ENCODE measurements at regions not wholly inside any gene's neighbourhood (a gene's known extent, or its start where the extent isn't known, plus 50 kb on each side); places are given as distances from the start of the nearest gene placed in this dataset.

DNA sequence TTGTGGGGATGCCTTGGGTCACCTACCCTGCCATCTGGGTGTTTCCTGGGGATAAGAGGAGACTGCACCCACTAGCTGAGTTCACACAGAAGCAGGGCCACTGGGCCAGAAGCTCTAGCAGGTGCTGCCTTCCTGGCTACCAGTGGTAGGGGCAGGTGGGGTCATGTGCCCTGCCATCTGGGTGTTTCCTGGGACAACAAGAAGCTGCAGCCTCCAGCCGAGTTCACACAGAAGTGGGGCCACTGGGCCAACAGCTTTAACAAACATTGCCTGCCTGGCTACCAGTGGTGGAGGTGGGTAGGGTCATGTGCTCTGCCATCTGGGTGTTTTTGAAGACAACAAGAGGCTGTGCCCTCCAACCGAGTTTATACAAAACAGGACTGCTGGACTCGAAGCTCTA is 282.2 kb upstream of the SYT4 start:
- intact Hi-C loops (cut with DNase I), result no loop called here
- DNase-seq (ENCODE audit: extremely low spot score), result no peak
- peaks cover 0 to 6% (median 2%) of the 10 kb centered on the region in 4 donors for H3K4me1 ChIP-seq
- no peak overlapping the region for H3K4me3 ChIP-seq
- H3K9me3 ChIP-seq, result peaks cover 0 to 7% (median 0%) of the 10 kb centered on the region in 4 donors
- WGBS, result no CpG with 5 or more reads among the region's 3 CpGs
- TF ChIP-seq CTCF (IDR thresholded peaks at IDR 0.05) (no peak), POLR2A (IDR thresholded peaks at IDR 0.05; ENCODE audit: low read depth) (no peak), EP300 (IDR thresholded peaks at IDR 0.05) (no peak), POLR2AphosphoS5 (IDR thresholded peaks at IDR 0.05) (no peak)
- H3K36me3 ChIP-seq, result no peaks in the 10 kb centered on the region
- H3K27ac ChIP-seq (replicated peaks in 1 of 4), result no peak overlapping the region
- H3K27me3 ChIP-seq, result no peaks in the 10 kb centered on the region

- Histone ChIP-seq H3K27ac (replicated peaks in 1 of 4) (no peak overlapping the region), H3K36me3 (no peaks in the 10 kb centered on the region), H3K27me3 (no peaks in the 10 kb centered on the region), H3K4me1 (peaks cover 0 to 6% (median 2%) of the 10 kb centered on the region in 4 donors), H3K4me3 (no peak overlapping the region), H3K9me3 (no peaks in the 10 kb centered on the region)
- TF ChIP-seq POLR2A (IDR thresholded peaks at IDR 0.05; ENCODE audit: low read depth), result no peak
- TF ChIP-seq POLR2AphosphoS5 (IDR thresholded peaks at IDR 0.05), result no peak
- peak; percentile 50 to 56 (median 52) for TF ChIP-seq CTCF (IDR thresholded peaks at IDR 0.05)
- no peak for TF ChIP-seq EP300 (IDR thresholded peaks at IDR 0.05)
- intact Hi-C loops (cut with DNase I), result loop anchor here (10.0 kb wide), 1 partner anchor 1269 kb away; no protein-coding TSS in a partner anchor
- 35% methylated on average over 3 of the region's 3 CpGs for WGBS
- no peak for DNase-seq (ENCODE audit: extremely low spot score)
These were observed 286.5 kb upstream of the SYT4 start for GRCh38 chr18:43563780-43564179.

GRCh38 chr18:43570593-43570992 is 293.3 kb upstream of the SYT4 start:
- no peak overlapping the region for H3K27ac ChIP-seq (replicated peaks in 1 of 4)
- no peaks in the 10 kb centered on the region for H3K27me3 ChIP-seq
- H3K36me3 ChIP-seq, result no peaks in the 10 kb centered on the region
- no peak overlapping the region for H3K4me3 ChIP-seq
- no peak for DNase-seq (ENCODE audit: extremely low spot score)
- no peaks in the 10 kb centered on the region for H3K9me3 ChIP-seq
- whole genome bisulfite sequencing, result 97% methylated on average over 4 of the region's 4 CpGs
- TF ChIP-seq CTCF (IDR thresholded peaks at IDR 0.05), result no peak
- no peak for TF ChIP-seq POLR2A (IDR thresholded peaks at IDR 0.05; ENCODE audit: low read depth)
- no peak for TF ChIP-seq POLR2AphosphoS5 (IDR thresholded peaks at IDR 0.05)
- H3K4me1 ChIP-seq, result peaks cover 0 to 16% (median 3%) of the 10 kb centered on the region in 4 donors
- intact Hi-C loops (cut with DNase I), result no loop called here

GRCh38 chr18:43571078-43571689 is 293.9 kb upstream of the SYT4 start:
- WGBS, result 29% methylated on average over 4 of the region's 4 CpGs
- Histone ChIP-seq H3K9me3 (no peaks in the 10 kb centered on the region), H3K27me3 (no peaks in the 10 kb centered on the region), H3K4me1 (peaks cover 0 to 17% (median 3%) of the 10 kb centered on the region in 4 donors), H3K4me3 (no peak overlapping the region), H3K36me3 (no peaks in the 10 kb centered on the region), H3K27ac (replicated peaks in 1 of 4) (no peak overlapping the region)
- intact Hi-C loops (cut with DNase I), result no loop called here
- TF ChIP-seq EP300 (IDR thresholded peaks at IDR 0.05), result no peak
- peak; percentile 71 to 76 (median 75) for TF ChIP-seq CTCF (IDR thresholded peaks at IDR 0.05)
- no peak for DNase-seq (ENCODE audit: extremely low spot score)

- no peak for DNase-seq (ENCODE audit: extremely low spot score)
- no peak overlapping the region for H3K27ac ChIP-seq (replicated peaks in 1 of 4)
- no peaks in the 10 kb centered on the region for H3K9me3 ChIP-seq
- intact Hi-C loops (cut with DNase I), result loop anchor here (2.0 kb wide), 1 partner anchor 15 kb away; no protein-coding TSS in a partner anchor
- WGBS, result 71% methylated on average over 2 of the region's 2 CpGs
- H3K4me1 ChIP-seq, result peaks cover 0 to 17% (median 3%) of the 10 kb centered on the region in 4 donors
- no peak overlapping the region for H3K4me3 ChIP-seq
- TF ChIP-seq POLR2A (IDR thresholded peaks at IDR 0.05; ENCODE audit: low read depth), result no peak
- TF ChIP-seq POLR2AphosphoS5 (IDR thresholded peaks at IDR 0.05), result no peak
- no peak for TF ChIP-seq EP300 (IDR thresholded peaks at IDR 0.05)
- no peak for TF ChIP-seq CTCF (IDR thresholded peaks at IDR 0.05)
- no peaks in the 10 kb centered on the region for H3K27me3 ChIP-seq
- H3K36me3 ChIP-seq, result no peaks in the 10 kb centered on the region
These were observed 294.9 kb upstream of the SYT4 start for GRCh38 chr18:43572163-43572562.
